K562 (cell line): ENCODE measurements at regions not wholly inside any gene's neighbourhood (a gene's known extent, or its start where the extent isn't known, plus 50 kb on each side); places are given as distances from the start of the nearest gene placed in this dataset.

Experiments
- ATAC-seq: fragments of 200-7000 bp; cut with Tn5 transposase; 3 replicates; pipeline ENCODE4 v1.9.1; 2020; ENCODE audit warnings: moderate library complexity
- BruUV-seq: library from RNA; stranded (reverse); fragments of 400-500 nt; replicated peaks from 2 replicates; lab custom pipeline; 2021; lab: Mats Ljungman, UMichigan
- CTCF ChIA-PET: fragments of 300-600 bp; formaldehyde crosslinking; extraction: SDS; loops from one replicate; lab custom pipeline; 2021; ENCODE audit warnings: low intra/inter-chr PET ratio; lab: Yijun Ruan, JAX
- POLR2A ChIA-PET: fragments of 300-600, 350-650 bp; sonication (Branson Sonifier 250); formaldehyde crosslinking; extraction: SDS; loops from one replicate; lab custom pipeline; 2021; ENCODE audit warnings: antibody characterized with exemption, inconsistent platforms; lab: Yijun Ruan, JAX
- DNase-seq, 4 experiments: peaks; one replicate each; pipeline versions ENCODE4 v3.0.0 to v3.0.0-alpha.2; 2011 to 2018; ENCODE audit warnings: low spot score in 3 of 4, mixed read lengths in 3 of 4; ENCODE audit errors: extremely low read depth in 1 of 4
- FAIRE-seq: peaks from 2 replicates; lab custom pipeline; 2011; peaks lifted over from hg19 to GRCh38; lab: Jason Lieb, UNC
- H2AFZ ChIP-seq: 2 replicates; pipeline ENCODE4 v1.6.0; 2011; ENCODE audit warnings: low read depth, low read length, control low read depth, inconsistent platforms
- H3K27ac ChIP-seq: fragments of 200-600 bp; 3 replicates; pipeline ENCODE4 v1.8.0; 2011; ENCODE audit warnings: low read depth, mild to moderate bottlenecking, control low read depth, inconsistent platforms, low read length, moderate library complexity, mixed read lengths; ENCODE audit errors: extremely low read depth
- H3K27me3 ChIP-seq, 2 experiments: fragments of 300-600 bp in 1 of 2; 2 replicates in 1 of 2; 3 replicates in 1 of 2; pipeline versions ENCODE4 v1.6.0 to v1.8.0; 2011; ENCODE audit warnings: inconsistent platforms in 2 of 2, low read length in 2 of 2, mild to moderate bottlenecking in 1 of 2, mixed read lengths in 1 of 2, moderate library complexity in 1 of 2; ENCODE audit not compliant: control insufficient read depth in 2 of 2, insufficient read depth in 2 of 2
- H3K36me3 ChIP-seq: fragments of 300-600 bp; 3 replicates; pipeline ENCODE4 v1.8.0; 2011; ENCODE audit warnings: mild to moderate bottlenecking, low read length, inconsistent platforms; ENCODE audit not compliant: control insufficient read depth, insufficient read depth
- H3K4me1 ChIP-seq, 2 experiments: fragments of 200-600 bp in 1 of 2; replicated peaks in 1 of 2; 2 replicates in 1 of 2; 3 replicates in 1 of 2; pipeline versions ENCODE4 v1.5.1 to v1.8.0; 2011; ENCODE audit warnings: inconsistent platforms in 2 of 2, low read length in 2 of 2, mild to moderate bottlenecking in 1 of 2, mixed read lengths in 1 of 2, moderate library complexity in 1 of 2; ENCODE audit not compliant: control insufficient read depth in 2 of 2, insufficient read depth in 2 of 2
- H3K4me2 ChIP-seq: 2 replicates; pipeline ENCODE4 v1.6.1; 2011; ENCODE audit warnings: low read length, control low read depth, inconsistent platforms, mixed read lengths; ENCODE audit not compliant: insufficient read depth
- H3K4me3 ChIP-seq: fragments of 200-600 bp; sonication (generic), shearing (Covaris generic); 2 replicates; pipeline ENCODE4 v1.5.1; 2016; ENCODE audit warnings: control low read depth, inconsistent platforms
- H3K79me2 ChIP-seq: fragments of 200-600 bp; 3 replicates; pipeline ENCODE4 v1.8.0; 2011; ENCODE audit warnings: low read length, inconsistent platforms; ENCODE audit not compliant: control insufficient read depth, insufficient read depth
- H3K9ac ChIP-seq, 2 experiments: 2 replicates each; pipeline versions ENCODE4 v1.6.0 to v1.6.1; 2011; ENCODE audit warnings: low read depth in 2 of 2, low read length in 2 of 2, control low read depth in 1 of 2, inconsistent platforms in 1 of 2, mild to moderate bottlenecking in 1 of 2, mixed read lengths in 1 of 2; ENCODE audit not compliant: insufficient read depth in 1 of 2
- H3K9me1 ChIP-seq: one replicate; pipeline ENCODE4 v1.6.0; 2011; ENCODE audit warnings: inconsistent platforms, mild to moderate bottlenecking, low read length, moderate library complexity; ENCODE audit not compliant: control insufficient read depth, insufficient read depth
- H3K9me3 ChIP-seq: replicated peaks from 2 replicates; pipeline ENCODE4 v1.5.1; 2011; ENCODE audit warnings: low read depth, low read length, inconsistent platforms; ENCODE audit not compliant: control insufficient read depth, insufficient read depth
- H4K20me1 ChIP-seq: replicated peaks from 2 replicates; pipeline ENCODE4 v1.6.1; 2011; ENCODE audit warnings: low read length, inconsistent platforms, mixed read lengths; ENCODE audit not compliant: control insufficient read depth, insufficient read depth
- CSDE1 ChIP-seq, 2 experiments: fragments of 450-650 bp; IDR thresholded peaks; 2 replicates each; pipeline ENCODE4 v1.6.1; 2016; ENCODE audit warnings: mild to moderate bottlenecking in 1 of 2
- FOXM1 ChIP-seq, 2 experiments: fragments of 450-650 bp in 1 of 2; sonication (generic) in 1 of 2; formaldehyde crosslinking in 1 of 2; IDR thresholded peaks; 2 replicates each; pipeline versions ENCODE4 v1.6.1 to v1.9.0; 2017 to 2022; ENCODE audit warnings: low read depth in 2 of 2, mild to moderate bottlenecking in 2 of 2, missing genetic modification reagents in 1 of 2, moderate library complexity in 1 of 2
- GABPB1 ChIP-seq: sonication (generic); formaldehyde crosslinking; IDR thresholded peaks from 2 replicates; pipeline ENCODE4 v1.8.0; 2022; ENCODE audit warnings: mild to moderate bottlenecking, missing genetic modification reagents
- RBM15 ChIP-seq: fragments of 200-400 bp; formaldehyde crosslinking; IDR thresholded peaks from 2 replicates; pipeline ENCODE4 v1.6.1; 2018; ENCODE audit warnings: mild to moderate bottlenecking, low read length, moderate library complexity; ENCODE audit not compliant: insufficient read depth
- RFX5 ChIP-seq: IDR thresholded peaks from 2 replicates; pipeline ENCODE4 v1.6.1; 2011; ENCODE audit warnings: low read depth, mild to moderate bottlenecking, improper control_type of control experiment, low read length
- ZNF324 ChIP-seq: fragments of 250-450 bp; sonication (Bioruptor Pico); IDR thresholded peaks from 2 replicates; pipeline ENCODE4 v1.4.0; 2020; ENCODE audit warnings: mild to moderate bottlenecking
- ZNF436 ChIP-seq: fragments of 250-450, 450-650 bp; sonication (Bioruptor Pico); formaldehyde crosslinking; IDR thresholded peaks from 2 replicates; pipeline ENCODE4 v1.7.0; 2020; ENCODE audit warnings: mild to moderate bottlenecking
- ZNF699 ChIP-seq: fragments of 250-450 bp; sonication (Bioruptor Pico); IDR thresholded peaks from 2 replicates; pipeline ENCODE4 v1.8.0; 2021; ENCODE audit warnings: mild to moderate bottlenecking, moderate library complexity; ENCODE audit not compliant: insufficient replicate concordance
- ZNF717 ChIP-seq: fragments of 250-450 bp; sonication (Bioruptor Pico); IDR thresholded peaks from 2 replicates; pipeline ENCODE4 v1.5.0; 2021
- ZNF830 ChIP-seq: fragments of 250-450 bp; sonication (Bioruptor Pico); IDR thresholded peaks from 2 replicates; pipeline ENCODE4 v1.5.0; 2021; ENCODE audit warnings: mild to moderate bottlenecking
- whole genome bisulfite sequencing: fragments of 100-300 bp; shearing (Covaris generic); methylation state at CpG from one replicate; pipeline ENCODE4 v1.1.6; 2016; ENCODE audit warnings: low coverage, mixed read lengths; ENCODE audit not compliant: insufficient coverage; ENCODE audit errors: missing lambda C conversion rate; 5-methylcytosine and 5-hydroxymethylcytosine counted together
- in situ Hi-C: fragments of 300-500 bp; cut with MboI; formaldehyde crosslinking; loops from 4 replicates; pipeline ENCODE4 v1.15.0; 2018; ENCODE audit warnings: inconsistent platforms, mixed read lengths
- intact Hi-C: fragments of 100-400 bp; cut with micrococcal nuclease; formaldehyde crosslinking; loops from 2 replicates; pipeline ENCODE4 v1.14.2; 2022

DNA sequence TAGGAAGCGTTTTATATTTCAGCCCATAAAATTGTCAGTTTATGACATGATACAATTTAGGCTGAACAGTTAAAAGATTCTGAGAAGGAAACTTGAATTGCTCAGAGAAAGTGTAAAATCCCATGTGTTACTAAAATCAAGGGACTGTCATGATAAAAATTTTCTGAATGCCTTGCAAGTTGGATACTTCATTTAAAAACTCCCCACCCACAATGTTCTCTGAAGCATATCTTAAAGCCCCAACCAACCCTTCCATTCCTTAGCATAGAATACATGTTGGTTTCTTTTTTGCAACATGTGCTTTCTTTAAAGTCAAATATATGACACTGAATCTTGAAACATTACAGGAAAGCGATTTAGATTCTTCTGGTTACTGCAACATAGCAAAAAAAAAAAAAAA lies 97.4 kb downstream of the MRPL39 start:
- H3K4me2 ChIP-seq, result no peak overlapping the region
- 0% methylated on average over 2 of the region's 2 CpGs for WGBS
- H3K9me3 ChIP-seq, result no peaks in the 10 kb centered on the region
- no peaks in the 10 kb centered on the region for H3K79me2 ChIP-seq
- no peak overlapping the region for H3K9ac ChIP-seq
- in situ Hi-C loops (no loop called here), intact Hi-C loops (no loop called here)
- no peaks in the 10 kb centered on the region for H3K36me3 ChIP-seq
- ChIA-PET POLR2A (no interaction called here), CTCF (no interaction called here)
- no peak overlapping the region for H2AFZ ChIP-seq
- H3K9me1 ChIP-seq, result no peaks in the 10 kb centered on the region
- no peak overlapping the region for H3K27ac ChIP-seq
- no peaks in the 10 kb centered on the region for H3K4me1 ChIP-seq
- no peaks in the 10 kb centered on the region for H3K27me3 ChIP-seq
- BruUV-seq, result no TSS peak
- DNase-seq, result no peak
- no peak for TF ChIP-seq RFX5
- no peak for TF ChIP-seq RBM15
- no peak for ATAC-seq
- no peaks in the 10 kb centered on the region for H4K20me1 ChIP-seq
- H3K4me3 ChIP-seq, result no peak overlapping the region
- FAIRE-seq, result no peak

DNA sequence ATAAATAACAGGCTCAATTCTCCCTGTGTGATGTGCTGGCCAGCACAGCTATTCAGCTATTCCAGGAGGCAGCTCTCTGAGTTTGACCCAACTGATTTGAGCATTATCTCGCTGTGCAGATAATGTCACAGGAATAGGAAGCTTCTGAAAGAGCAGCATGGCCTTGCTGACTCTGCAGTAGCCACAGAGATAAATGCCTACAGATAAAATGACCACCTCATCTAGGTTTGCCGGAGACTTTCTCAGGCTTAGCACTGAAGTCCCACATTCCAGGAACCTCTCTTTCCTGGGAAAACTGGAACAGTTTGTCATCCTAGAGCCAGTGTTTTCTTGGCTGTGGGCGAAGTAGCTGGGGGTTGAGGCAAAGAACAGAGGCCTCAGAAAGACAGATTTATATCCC lies 98.9 kb downstream of the MRPL39 start:
- no peak for ATAC-seq
- Histone ChIP-seq H4K20me1 (no peaks in the 10 kb centered on the region), H3K9ac (no peak overlapping the region), H3K9me1 (no peaks in the 10 kb centered on the region), H3K79me2 (no peaks in the 10 kb centered on the region), H3K27me3 (no peaks in the 10 kb centered on the region), H3K4me1 (no peaks in the 10 kb centered on the region), H3K4me2 (no peak overlapping the region), H3K4me3 (no peak overlapping the region), H3K36me3 (no peaks in the 10 kb centered on the region), H3K27ac (no peak overlapping the region), H2AFZ (no peak overlapping the region), H3K9me3 (no peaks in the 10 kb centered on the region)
- no peak for DNase-seq
- intact Hi-C loops, result no loop called here
- in situ Hi-C loops, result no loop called here
- ChIA-PET POLR2A (no interaction called here), CTCF (no interaction called here)
- no peak for FAIRE-seq
- WGBS, result 0% methylated on average over 3 of the region's 3 CpGs
- no TSS peak for BruUV-seq
- TF ChIP-seq ZNF436 (CRISPR knock-in tag), result no peak
- no peak for TF ChIP-seq ZNF717 (CRISPR knock-in tag)
- TF ChIP-seq ZNF699, result no peak
- no peak for TF ChIP-seq GABPB1 (CRISPR knock-in tag)
- TF ChIP-seq FOXM1 (IDR thresholded peaks at IDR 0.05; ENCODE audit: low read depth), result no peak
- TF ChIP-seq FOXM1 (CRISPR knock-in tag; IDR thresholded peaks at IDR 0.05; ENCODE audit: low read depth), result no peak
- no peak for TF ChIP-seq ZNF830 (CRISPR knock-in tag)
- no peak for TF ChIP-seq ZNF324 (CRISPR knock-in tag)
- TF ChIP-seq CSDE1 (IDR thresholded peaks at IDR 0.05), result no peak
